ENCODE measurements at regions not wholly inside any gene's neighbourhood (a gene's known extent, or its start where the extent isn't known, plus 50 kb on each side); places are given as distances from the start of the nearest gene placed in this dataset.

DNA sequence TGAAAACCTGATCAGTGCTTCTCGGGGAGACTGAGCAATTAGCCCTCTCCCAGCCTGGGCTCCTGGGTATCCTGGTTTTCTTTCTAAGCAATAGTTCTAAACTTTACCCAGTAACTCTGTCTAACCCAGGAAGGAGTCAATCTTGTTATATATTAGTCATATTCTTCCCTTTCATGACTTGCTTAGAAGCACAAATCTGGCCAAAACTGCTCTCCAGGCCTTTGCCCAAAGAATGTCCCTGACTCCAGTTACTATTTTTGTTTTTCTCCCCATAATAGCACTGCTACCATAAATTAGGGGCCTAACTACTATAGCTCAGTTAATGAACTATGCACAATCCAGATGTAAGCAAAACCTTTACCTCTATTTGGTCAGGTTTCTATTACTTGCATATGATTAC is 355.8 kb upstream of the HTR2A start:
- TF ChIP-seq, protein P1, sequence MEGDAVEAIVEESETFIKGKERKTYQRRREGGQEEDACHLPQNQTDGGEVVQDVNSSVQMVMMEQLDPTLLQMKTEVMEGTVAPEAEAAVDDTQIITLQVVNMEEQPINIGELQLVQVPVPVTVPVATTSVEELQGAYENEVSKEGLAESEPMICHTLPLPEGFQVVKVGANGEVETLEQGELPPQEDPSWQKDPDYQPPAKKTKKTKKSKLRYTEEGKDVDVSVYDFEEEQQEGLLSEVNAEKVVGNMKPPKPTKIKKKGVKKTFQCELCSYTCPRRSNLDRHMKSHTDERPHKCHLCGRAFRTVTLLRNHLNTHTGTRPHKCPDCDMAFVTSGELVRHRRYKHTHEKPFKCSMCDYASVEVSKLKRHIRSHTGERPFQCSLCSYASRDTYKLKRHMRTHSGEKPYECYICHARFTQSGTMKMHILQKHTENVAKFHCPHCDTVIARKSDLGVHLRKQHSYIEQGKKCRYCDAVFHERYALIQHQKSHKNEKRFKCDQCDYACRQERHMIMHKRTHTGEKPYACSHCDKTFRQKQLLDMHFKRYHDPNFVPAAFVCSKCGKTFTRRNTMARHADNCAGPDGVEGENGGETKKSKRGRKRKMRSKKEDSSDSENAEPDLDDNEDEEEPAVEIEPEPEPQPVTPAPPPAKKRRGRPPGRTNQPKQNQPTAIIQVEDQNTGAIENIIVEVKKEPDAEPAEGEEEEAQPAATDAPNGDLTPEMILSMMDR (IDR thresholded peaks at IDR 0.05), result no peak
- TF ChIP-seq POLR2A (IDR thresholded peaks at IDR 0.05), result no peak
